ENCODE measurements at regions not wholly inside any gene's neighbourhood (a gene's known extent, or its start where the extent isn't known, plus 50 kb on each side); places are given as distances from the start of the nearest gene placed in this dataset.

DNA sequence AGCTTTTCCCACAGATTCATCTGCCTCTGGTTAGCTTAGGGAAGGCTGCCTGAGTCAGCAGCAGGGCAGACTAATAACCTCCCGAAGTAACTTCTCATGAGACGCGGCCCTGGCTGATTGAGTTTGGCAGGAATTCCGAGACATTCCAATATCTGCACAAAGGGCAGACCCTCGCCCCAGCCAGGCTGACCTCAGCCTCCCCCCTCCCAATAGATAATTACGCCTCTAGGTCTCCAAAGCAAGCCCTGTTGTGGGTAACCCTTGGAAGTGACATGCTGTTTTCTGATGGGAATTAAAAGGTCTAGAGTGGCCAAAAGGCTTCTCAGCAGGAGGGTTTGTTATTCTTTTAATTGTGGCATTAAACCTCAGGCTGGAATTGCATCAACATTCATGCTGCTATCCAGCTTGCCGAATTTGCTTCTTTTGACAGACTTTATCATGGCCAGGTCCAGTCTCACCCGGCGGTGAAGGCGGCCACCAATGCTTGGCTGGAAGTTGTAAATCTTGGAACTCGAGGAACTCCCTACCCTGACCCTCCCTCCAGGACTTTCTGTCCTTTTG, 98.0 kb upstream of the SLC14A2 start:
- DNase-seq (ENCODE audit: extremely low spot score, unreplicated experiment) = peak; percentile 91
- Mint-ChIP-seq H3K27me3 (ENCODE audit: unreplicated experiment) (peaks cover 8% of the 10 kb centered on the region), H3K4me1 (ENCODE audit: unreplicated experiment) (peaks cover 72% of the 10 kb centered on the region), H3K9me3 (ENCODE audit: unreplicated experiment) (no peaks in the 10 kb centered on the region), H3K36me3 (ENCODE audit: unreplicated experiment) (peaks cover 2% of the 10 kb centered on the region), H3K4me3 (ENCODE audit: unreplicated experiment) (no peak overlapping the region), H3K27ac (ENCODE audit: unreplicated experiment) (peak overlapping the region; percentile 91)
- TF ChIP-seq, protein P1, sequence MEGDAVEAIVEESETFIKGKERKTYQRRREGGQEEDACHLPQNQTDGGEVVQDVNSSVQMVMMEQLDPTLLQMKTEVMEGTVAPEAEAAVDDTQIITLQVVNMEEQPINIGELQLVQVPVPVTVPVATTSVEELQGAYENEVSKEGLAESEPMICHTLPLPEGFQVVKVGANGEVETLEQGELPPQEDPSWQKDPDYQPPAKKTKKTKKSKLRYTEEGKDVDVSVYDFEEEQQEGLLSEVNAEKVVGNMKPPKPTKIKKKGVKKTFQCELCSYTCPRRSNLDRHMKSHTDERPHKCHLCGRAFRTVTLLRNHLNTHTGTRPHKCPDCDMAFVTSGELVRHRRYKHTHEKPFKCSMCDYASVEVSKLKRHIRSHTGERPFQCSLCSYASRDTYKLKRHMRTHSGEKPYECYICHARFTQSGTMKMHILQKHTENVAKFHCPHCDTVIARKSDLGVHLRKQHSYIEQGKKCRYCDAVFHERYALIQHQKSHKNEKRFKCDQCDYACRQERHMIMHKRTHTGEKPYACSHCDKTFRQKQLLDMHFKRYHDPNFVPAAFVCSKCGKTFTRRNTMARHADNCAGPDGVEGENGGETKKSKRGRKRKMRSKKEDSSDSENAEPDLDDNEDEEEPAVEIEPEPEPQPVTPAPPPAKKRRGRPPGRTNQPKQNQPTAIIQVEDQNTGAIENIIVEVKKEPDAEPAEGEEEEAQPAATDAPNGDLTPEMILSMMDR (IDR thresholded peaks at IDR 0.05) = no peak

DNA sequence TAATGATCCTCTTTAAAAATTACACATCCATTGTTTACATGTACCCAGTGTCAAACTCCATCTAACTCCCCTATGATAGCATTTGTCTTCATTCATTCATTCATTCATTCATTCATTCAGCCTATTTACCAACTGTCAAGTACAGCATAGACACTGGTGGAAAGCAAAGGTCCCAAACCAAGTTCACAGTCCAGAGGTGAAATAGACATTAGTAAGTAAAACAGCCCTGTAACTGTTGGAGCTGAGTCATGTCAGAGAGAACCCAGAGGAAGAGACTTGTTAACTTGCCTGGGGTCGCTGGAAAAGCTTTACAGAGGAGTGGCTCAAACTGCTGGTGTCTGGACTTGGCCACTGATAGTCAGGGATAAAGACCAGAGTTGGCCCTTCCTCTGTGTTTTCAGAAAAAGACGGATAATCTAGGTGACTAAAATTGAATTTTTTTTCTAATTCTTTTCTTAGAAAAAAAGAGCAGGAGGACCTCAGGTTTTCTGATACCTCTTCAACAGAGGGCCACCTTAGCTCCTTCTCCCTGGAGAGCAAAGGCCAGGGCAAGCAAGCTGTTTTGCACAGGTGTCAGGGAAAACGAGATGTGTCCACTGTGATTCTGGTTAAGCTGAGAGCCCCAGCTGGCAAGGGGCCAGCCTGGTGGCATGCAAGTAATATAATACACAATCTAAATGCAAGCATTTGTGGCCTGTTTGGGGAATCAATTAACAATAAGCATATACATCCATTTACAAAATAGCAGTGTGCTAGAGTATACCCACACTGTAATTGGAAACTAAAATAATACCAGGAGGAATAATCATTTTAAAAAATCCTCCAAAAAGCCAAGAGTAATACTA, 96.7 kb upstream of the SLC14A2 start:
- H3K27ac Mint-ChIP-seq (ENCODE audit: unreplicated experiment) = peak overlapping the region; percentile 59
- peaks cover under 1% of the 10 kb centered on the region for H3K27me3 Mint-ChIP-seq (ENCODE audit: unreplicated experiment)
- H3K4me1 Mint-ChIP-seq (ENCODE audit: unreplicated experiment) = peaks cover 82% of the 10 kb centered on the region
- DNase-seq (ENCODE audit: extremely low spot score, unreplicated experiment) = no peak
- peaks cover 2% of the 10 kb centered on the region for H3K36me3 Mint-ChIP-seq (ENCODE audit: unreplicated experiment)
- no peaks in the 10 kb centered on the region for H3K9me3 Mint-ChIP-seq (ENCODE audit: unreplicated experiment)
- H3K4me3 Mint-ChIP-seq (ENCODE audit: unreplicated experiment) = no peak overlapping the region
- TF ChIP-seq, protein P1 (IDR thresholded peaks at IDR 0.05) = no peak

DNA sequence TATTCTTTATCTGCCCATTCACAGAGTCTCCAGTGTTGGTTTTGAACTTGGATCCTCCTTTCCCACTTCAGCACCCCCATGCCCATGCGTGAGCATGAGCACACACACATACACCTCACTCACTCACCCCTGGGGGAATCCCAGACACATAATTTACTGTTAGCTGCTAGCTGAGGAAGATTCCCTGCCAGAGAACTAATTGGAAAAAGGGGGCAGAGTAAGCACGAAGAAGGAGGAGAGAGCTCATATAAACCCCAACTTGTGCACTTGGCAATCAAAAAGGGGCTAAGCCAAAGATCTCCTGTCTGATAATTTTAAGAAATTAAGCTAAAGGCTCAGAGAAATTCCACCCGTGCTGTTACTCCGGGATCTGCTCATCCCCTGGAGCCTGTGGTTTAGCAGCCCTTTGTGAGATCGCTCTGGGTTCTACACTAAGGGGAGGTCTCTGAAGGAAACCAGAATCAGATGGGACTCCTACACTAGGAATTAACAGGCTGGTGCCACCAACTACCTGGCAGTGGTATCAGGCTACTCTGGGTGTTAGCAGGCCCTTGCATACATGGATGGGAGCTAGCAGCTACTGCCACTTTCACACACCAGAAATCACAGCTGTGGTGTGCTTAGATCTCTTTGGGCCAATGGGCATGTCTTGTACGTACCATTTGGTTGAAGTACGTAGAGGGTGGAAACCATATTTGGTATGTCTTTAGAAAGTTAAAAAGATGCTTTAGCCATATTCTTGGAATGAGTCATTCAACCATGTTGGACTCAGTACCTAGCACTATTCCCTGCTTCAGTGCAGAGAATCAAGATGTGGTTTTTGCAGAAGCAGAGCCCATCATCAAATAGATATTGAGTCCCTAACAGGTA, 95.6 kb upstream of the SLC14A2 start:
- H3K36me3 Mint-ChIP-seq (ENCODE audit: unreplicated experiment) = no peaks in the 10 kb centered on the region
- no peak overlapping the region for H3K4me3 Mint-ChIP-seq (ENCODE audit: unreplicated experiment)
- peak overlapping the region; percentile 59 for H3K27ac Mint-ChIP-seq (ENCODE audit: unreplicated experiment)
- TF ChIP-seq, protein P1 (IDR thresholded peaks at IDR 0.05) = no peak
- peaks cover 84% of the 10 kb centered on the region for H3K4me1 Mint-ChIP-seq (ENCODE audit: unreplicated experiment)
- DNase-seq (ENCODE audit: extremely low spot score, unreplicated experiment) = no peak
- H3K27me3 Mint-ChIP-seq (ENCODE audit: unreplicated experiment) = peaks cover 3% of the 10 kb centered on the region
- H3K9me3 Mint-ChIP-seq (ENCODE audit: unreplicated experiment) = no peaks in the 10 kb centered on the region

DNA sequence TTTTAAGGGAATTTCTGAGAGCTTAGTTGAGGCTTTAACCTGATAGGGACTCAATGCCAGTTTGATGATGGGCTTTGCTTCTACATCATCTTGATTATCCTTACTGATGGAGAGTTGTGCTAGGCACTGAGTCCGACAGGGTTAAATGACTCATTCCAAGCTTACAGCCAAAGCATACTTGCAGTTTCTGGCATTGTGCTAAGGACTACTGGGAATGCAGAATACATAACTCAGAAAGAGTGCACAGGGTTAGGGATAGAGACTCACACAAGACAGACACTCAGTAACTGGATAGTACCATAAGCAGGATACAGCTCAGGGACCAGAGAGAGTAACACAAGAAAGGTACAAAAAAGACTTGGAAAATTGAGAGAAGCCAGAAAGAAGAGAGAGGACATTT, 94.1 kb upstream of the SLC14A2 start:
- no peak for DNase-seq (ENCODE audit: extremely low spot score, unreplicated experiment)
- Mint-ChIP-seq H3K4me3 (ENCODE audit: unreplicated experiment) (no peak overlapping the region), H3K27me3 (ENCODE audit: unreplicated experiment) (peaks cover 3% of the 10 kb centered on the region), H3K36me3 (ENCODE audit: unreplicated experiment) (no peaks in the 10 kb centered on the region), H3K27ac (ENCODE audit: unreplicated experiment) (peak overlapping the region; percentile 53), H3K4me1 (ENCODE audit: unreplicated experiment) (peaks cover 84% of the 10 kb centered on the region), H3K9me3 (ENCODE audit: unreplicated experiment) (no peaks in the 10 kb centered on the region)
- TF ChIP-seq, protein P1 (IDR thresholded peaks at IDR 0.05) = no peak

Measured in osteocyte (in vitro differentiated cells).